ENCODE measurements at regions not wholly inside any gene's neighbourhood (a gene's known extent, or its start where the extent isn't known, plus 50 kb on each side); places are given as distances from the start of the nearest gene placed in this dataset.
"Not testable (repeated sequence)": the region's sequence is repeated elsewhere in the genome, so short reads cannot be mapped to it uniquely, and the experiment has no call there.

- TF ChIP-seq CTCF (IDR thresholded peaks at IDR 0.05; ENCODE audit: extremely low read depth, insufficient read depth, missing control alignments) = no peak
- no peak for DNase-seq (ENCODE audit: low spot score)
- in situ Hi-C loops (cut with MboI; ENCODE audit: low pct_unique_long_range_greater_than_20kb, low sequenced_read_pairs, unreplicated experiment) = no loop called here
Observed at GRCh38 chr1:112141301-112141700, 151.8 kb upstream of the KCND3 start.

GRCh38 chr1:112141923-112142322, 152.5 kb upstream of the KCND3 start:
- no peak for TF ChIP-seq CTCF (IDR thresholded peaks at IDR 0.05; ENCODE audit: extremely low read depth, insufficient read depth, missing control alignments)
- DNase-seq (ENCODE audit: low spot score) = no peak
- in situ Hi-C loops (cut with MboI; ENCODE audit: low pct_unique_long_range_greater_than_20kb, low sequenced_read_pairs, unreplicated experiment) = no loop called here

GRCh38 chr1:112143871-112144441, 154.5 kb upstream of the KCND3 start:
- in situ Hi-C loops (cut with MboI; ENCODE audit: low pct_unique_long_range_greater_than_20kb, low sequenced_read_pairs, unreplicated experiment) = no loop called here
- no peak for TF ChIP-seq CTCF (IDR thresholded peaks at IDR 0.05; ENCODE audit: extremely low read depth, insufficient read depth, missing control alignments)
- no peak for DNase-seq (ENCODE audit: low spot score)

- no peak for TF ChIP-seq CTCF (IDR thresholded peaks at IDR 0.05; ENCODE audit: extremely low read depth, insufficient read depth, missing control alignments)
- no peak for DNase-seq (ENCODE audit: low spot score)
- in situ Hi-C loops (cut with MboI; ENCODE audit: low pct_unique_long_range_greater_than_20kb, low sequenced_read_pairs, unreplicated experiment) = no loop called here
Observed at GRCh38 chr1:112144733-112145426, 155.4 kb upstream of the KCND3 start.

GRCh38 chr1:112146201-112146715, 156.8 kb upstream of the KCND3 start:
- in situ Hi-C loops (cut with MboI; ENCODE audit: low pct_unique_long_range_greater_than_20kb, low sequenced_read_pairs, unreplicated experiment) = no loop called here
- DNase-seq (ENCODE audit: low spot score) = no peak

GRCh38 chr1:112160214-112160613, 170.7 kb upstream of the KCND3 start:
- DNase-seq (ENCODE audit: low spot score); in situ Hi-C loops (cut with MboI; ENCODE audit: low pct_unique_long_range_greater_than_20kb, low sequenced_read_pairs, unreplicated experiment): not testable (repeated sequence)

More at GRCh38 chr1:112146201-112146715, 156.8 kb upstream of the KCND3 start:
- no peak for TF ChIP-seq CTCF (IDR thresholded peaks at IDR 0.05; ENCODE audit: extremely low read depth, insufficient read depth, missing control alignments)

- no peak for TF ChIP-seq CTCF (IDR thresholded peaks at IDR 0.05; ENCODE audit: extremely low read depth, insufficient read depth, missing control alignments)
- in situ Hi-C loops (cut with MboI; ENCODE audit: low pct_unique_long_range_greater_than_20kb, low sequenced_read_pairs, unreplicated experiment) = no loop called here
- DNase-seq (ENCODE audit: low spot score) = no peak
Observed at GRCh38 chr1:112165375-112165774, 175.9 kb upstream of the KCND3 start.

Data from GM13977 (cell line).